HEK293T (cell line): ENCODE measurements at regions not wholly inside any gene's neighbourhood (a gene's known extent, or its start where the extent isn't known, plus 50 kb on each side); places are given as distances from the start of the nearest gene placed in this dataset.

Experiments
- CTCF ChIA-PET: fragments of 350-600 bp; formaldehyde crosslinking; extraction: SDS; loops from one replicate; lab custom pipeline; 2021; ENCODE audit warnings: antibody characterized with exemption, inconsistent platforms; lab: Yijun Ruan, JAX
- POLR2A ChIA-PET: fragments of 350-600 bp; formaldehyde crosslinking; extraction: SDS; loops from one replicate; lab custom pipeline; 2020; ENCODE audit warnings: antibody characterized with exemption, inconsistent platforms; lab: Yijun Ruan, JAX
- DNase-seq: peaks from one replicate; pipeline ENCODE4 v3.0.0; 2012; ENCODE audit warnings: mixed read lengths; ENCODE audit errors: extremely low spot score
- ARNT ChIP-seq: fragments of 450-650 bp; IDR thresholded peaks from 2 replicates; pipeline ENCODE4 v1.6.1; 2017; ENCODE audit warnings: mild to moderate bottlenecking
- BHLHE40 ChIP-seq: fragments of 450-650 bp; IDR thresholded peaks from 2 replicates; pipeline ENCODE4 v1.6.1; 2016; ENCODE audit warnings: mild to moderate bottlenecking, moderate library complexity, borderline replicate concordance
- CTBP1 ChIP-seq: fragments of 450-650 bp; IDR thresholded peaks from 2 replicates; pipeline ENCODE4 v1.6.1; 2016; ENCODE audit warnings: borderline replicate concordance
- ELF4 ChIP-seq: fragments of 450-650 bp; IDR thresholded peaks from 2 replicates; pipeline ENCODE4 v1.6.1; 2017; ENCODE audit warnings: antibody characterized with exemption
- FOXA1 ChIP-seq: fragments of 450-650 bp; IDR thresholded peaks from 2 replicates; pipeline ENCODE4 v1.6.1; 2016; ENCODE audit warnings: mild to moderate bottlenecking
- FOXK2 ChIP-seq: fragments of 450-650 bp; IDR thresholded peaks from 2 replicates; pipeline ENCODE4 v1.6.1; 2016; ENCODE audit warnings: mild to moderate bottlenecking
- FOXM1 ChIP-seq: fragments of 450-650 bp; IDR thresholded peaks from 2 replicates; pipeline ENCODE4 v1.6.1; 2017; ENCODE audit warnings: mild to moderate bottlenecking, borderline replicate concordance
- HDGF ChIP-seq: fragments of 450-650 bp; IDR thresholded peaks from 2 replicates; pipeline ENCODE4 v1.6.1; 2017; ENCODE audit warnings: antibody characterized with exemption, borderline replicate concordance
- L3MBTL2 ChIP-seq: fragments of 450-650 bp; conservative IDR thresholded peaks from 2 replicates; pipeline ENCODE4 v1.6.1; 2016; ENCODE audit warnings: mild to moderate bottlenecking
- LEF1 ChIP-seq: fragments of 450-650 bp; IDR thresholded peaks from 2 replicates; pipeline ENCODE4 v1.6.1; 2017; ENCODE audit warnings: mild to moderate bottlenecking, borderline replicate concordance
- NFRKB ChIP-seq: fragments of 450-650 bp; IDR thresholded peaks from 2 replicates; pipeline ENCODE4 v1.6.1; 2016; ENCODE audit warnings: mild to moderate bottlenecking, moderate library complexity
- PKNOX1 ChIP-seq: fragments of 450-650 bp; IDR thresholded peaks from 2 replicates; pipeline ENCODE4 v1.6.1; 2016
- SP1 ChIP-seq: fragments of 450-650 bp; IDR thresholded peaks from 2 replicates; pipeline ENCODE4 v1.6.1; 2017
- SUZ12 ChIP-seq: fragments of 450-650 bp; IDR thresholded peaks from 2 replicates; pipeline ENCODE4 v1.6.1; 2016; ENCODE audit warnings: mild to moderate bottlenecking
- TARDBP ChIP-seq: fragments of 450-650 bp; IDR thresholded peaks from 2 replicates; pipeline ENCODE4 v1.6.1; 2016
- ZNF384 ChIP-seq: fragments of 450-650 bp; IDR thresholded peaks from 2 replicates; pipeline ENCODE4 v1.6.1; 2016

GRCh38 chr3:33949074-33949473, 150.6 kb downstream of the PDCD6IP start:
- DNase-seq, result no peak
- POLR2A ChIA-PET, result no interaction called here
- CTCF ChIA-PET, result no interaction called here
- TF ChIP-seq TARDBP (no peak), FOXK2 (no peak), BHLHE40 (no peak), FOXM1 (no peak), L3MBTL2 (no peak), LEF1 (no peak), CTBP1 (no peak), ELF4 (no peak), PKNOX1 (no peak), SUZ12 (no peak), HDGF (no peak), NFRKB (no peak), FOXA1 (no peak), SP1 (no peak)

- TF ChIP-seq LEF1, result no peak
- no peak for TF ChIP-seq HDGF
- no peak for TF ChIP-seq ZNF384
- no peak for TF ChIP-seq L3MBTL2
- no peak for TF ChIP-seq FOXM1
- no peak for TF ChIP-seq SP1
- no peak for TF ChIP-seq NFRKB
- TF ChIP-seq FOXA1, result no peak
- TF ChIP-seq FOXK2, result no peak
- TF ChIP-seq CTBP1, result no peak
- no peak for TF ChIP-seq SUZ12
- TF ChIP-seq TARDBP, result no peak
- POLR2A ChIA-PET, result no interaction called here
- CTCF ChIA-PET, result no interaction called here
- peak; percentile 20 for DNase-seq
Observed at GRCh38 chr3:33954956-33955355, 156.5 kb downstream of the PDCD6IP start.

GRCh38 chr3:33956206-33956605, 157.8 kb downstream of the PDCD6IP start:
- ChIA-PET CTCF (no interaction called here), POLR2A (no interaction called here)
- DNase-seq, result no peak
- TF ChIP-seq CTBP1 (no peak), L3MBTL2 (no peak), HDGF (no peak), PKNOX1 (no peak), FOXM1 (no peak), NFRKB (no peak), SP1 (no peak), LEF1 (no peak)

- TF ChIP-seq SP1 (no peak), ELF4 (no peak), BHLHE40 (no peak), CTBP1 (no peak), LEF1 (no peak), L3MBTL2 (no peak), ARNT (no peak), PKNOX1 (no peak), FOXK2 (no peak), NFRKB (no peak), ZNF384 (no peak), FOXA1 (no peak), HDGF (no peak), TARDBP (no peak), SUZ12 (no peak)
- no peak for DNase-seq
- ChIA-PET POLR2A (no interaction called here), CTCF (interaction anchor here (1.2 kb wide), 1 partner anchor 59 kb away, joined by 4 read pairs; no protein-coding TSS in a partner anchor)
Observed at GRCh38 chr3:33956776-33957175, 158.3 kb downstream of the PDCD6IP start.

- POLR2A ChIA-PET, result no interaction called here
- CTCF ChIA-PET, result interaction anchor here (1.2 kb wide), 1 partner anchor 58 kb away, joined by 4 read pairs; no protein-coding TSS in a partner anchor
- TF ChIP-seq HDGF (no peak), PKNOX1 (no peak), ELF4 (no peak), CTBP1 (no peak), FOXM1 (no peak), TARDBP (no peak), NFRKB (no peak), BHLHE40 (no peak), LEF1 (no peak), FOXA1 (no peak), ARNT (no peak), L3MBTL2 (no peak), FOXK2 (no peak), ZNF384 (no peak), SUZ12 (no peak), SP1 (no peak)
- no peak for DNase-seq
Observed at GRCh38 chr3:33957176-33957575, 158.7 kb downstream of the PDCD6IP start.

GRCh38 chr3:33958661-33959060, 160.2 kb downstream of the PDCD6IP start:
- TF ChIP-seq NFRKB (no peak), L3MBTL2 (no peak), ELF4 (no peak), PKNOX1 (no peak), BHLHE40 (no peak), SUZ12 (no peak), SP1 (no peak), HDGF (no peak), FOXA1 (no peak), ARNT (no peak), TARDBP (no peak), ZNF384 (no peak)

More at GRCh38 chr3:33958661-33959060, 160.2 kb downstream of the PDCD6IP start:
- ChIA-PET POLR2A (no interaction called here), CTCF (interaction anchor here (0.6 kb wide), 1 partner anchor 254 kb away, joined by 4 read pairs; no protein-coding TSS in a partner anchor)
- no peak for DNase-seq
